Transverse colon (tissue), 4 donors: ENCODE measurements at regions not wholly inside any gene's neighbourhood (a gene's known extent, or its start where the extent isn't known, plus 50 kb on each side); places are given as distances from the start of the nearest gene placed in this dataset.

Source experiments
- CTCF ChIP-seq, 5 experiments: fragments of 200-600 bp in 3 of 5; fragments of 450-650 bp in 2 of 5; sonication (generic) in 3 of 5; IDR thresholded peaks; 1 replicate in 2 of 5; 2 replicates in 3 of 5; pipeline ENCODE4 v1.5.1; 2016 to 2017; ENCODE audit warnings: antibody characterized with exemption in 5 of 5, inconsistent platforms in 3 of 5, mild to moderate bottlenecking in 2 of 5, moderate library complexity in 1 of 5
- POLR2A ChIP-seq: fragments of 450-650 bp; IDR thresholded peaks from one replicate; pipeline ENCODE4 v1.6.1; 2016; ENCODE audit warnings: antibody characterized with exemption, mild to moderate bottlenecking, moderate library complexity
- POLR2AphosphoS5 ChIP-seq, 3 donors: sonication (generic); formaldehyde crosslinking; IDR thresholded peaks; one replicate each; pipeline ENCODE4 v1.6.1; 2016; ENCODE audit warnings: antibody characterized with exemption in 3 of 3

GRCh38 chr7:46859963-46860475, 721.9 kb downstream of the TNS3 start:
- TF ChIP-seq CTCF (IDR thresholded peaks at IDR 0.05) (no peak), POLR2A (no peak), POLR2AphosphoS5 (IDR thresholded peaks at IDR 0.05) (no peak)
